HG03103 (cell line): ENCODE measurements at regions not wholly inside any gene's neighbourhood (a gene's known extent, or its start where the extent isn't known, plus 50 kb on each side); places are given as distances from the start of the nearest gene placed in this dataset.
A peak's percentile ranks its signal among the peaks of the same experiment; 100 is the strongest.
"Not testable (repeated sequence)": the region's sequence is repeated elsewhere in the genome, so short reads cannot be mapped to it uniquely, and the experiment has no call there.

Source experiments
- ATAC-seq: cut with Tn5 transposase; IDR thresholded peaks from one replicate; pipeline ENCODE4 v1.9.1; 2021; ENCODE audit warnings: low read depth; ENCODE audit not compliant: unreplicated experiment

DNA sequence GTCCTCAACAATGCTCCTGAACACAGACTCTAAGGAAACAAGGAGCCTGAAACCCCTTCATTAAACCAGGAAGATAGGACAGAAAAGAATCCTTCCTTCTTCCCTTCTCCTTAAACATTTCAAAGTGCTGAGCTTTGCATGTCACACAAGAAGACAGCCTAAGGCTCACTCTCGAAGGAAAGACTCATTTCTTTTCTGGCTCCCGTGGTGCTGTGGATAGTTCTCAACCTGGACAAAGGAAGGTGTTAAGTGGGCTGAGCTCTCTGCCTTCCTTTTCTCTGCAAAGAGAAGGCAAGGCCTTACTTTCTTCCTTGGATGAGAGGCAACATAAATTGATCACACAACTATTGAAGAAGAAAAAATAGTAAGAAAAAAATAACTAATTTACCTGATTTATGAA is 452.4 kb upstream of the DDI1 start:
- ATAC-seq, result no peak

- ATAC-seq, result no peak
Observed at GRCh38 chr11:103584720-103585119, 451.7 kb upstream of the DDI1 start.

DNA sequence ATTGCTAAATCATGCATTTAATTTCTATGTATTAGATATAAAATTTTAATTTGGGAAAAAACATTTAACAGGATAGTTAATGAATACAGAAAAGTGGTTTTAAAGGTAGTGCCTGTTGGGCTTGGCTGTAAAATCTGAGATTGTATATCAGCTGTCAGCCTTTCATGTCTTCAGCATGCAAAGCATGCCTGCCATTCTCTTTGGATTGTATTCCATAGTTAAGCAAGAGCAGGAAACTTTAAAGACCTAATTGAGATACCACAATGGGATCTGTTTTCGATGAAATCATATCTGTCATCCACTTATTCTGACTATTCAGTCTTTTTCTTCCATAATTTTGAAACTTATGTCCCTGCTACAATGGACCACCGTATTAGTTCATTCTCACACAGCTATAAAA is 451.0 kb upstream of the DDI1 start:
- ATAC-seq, result no peak

DNA sequence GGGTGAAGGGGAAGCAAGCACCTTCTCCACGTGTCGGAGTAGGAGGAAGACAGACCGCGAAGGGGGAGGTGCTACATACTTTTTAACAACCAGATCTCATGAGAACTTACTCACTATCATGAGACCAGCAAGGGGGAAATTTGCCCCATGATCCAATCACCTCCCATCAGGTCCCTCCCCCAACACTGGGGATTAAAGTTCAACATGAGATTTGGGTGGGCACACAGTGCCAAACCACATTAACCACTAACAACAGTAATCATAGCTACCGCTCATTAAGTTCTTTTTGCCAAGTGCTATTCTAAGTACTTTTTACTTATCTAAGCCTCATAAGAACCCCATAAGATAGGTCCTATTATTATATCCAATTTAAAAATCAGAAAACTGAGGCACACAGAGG is 450.5 kb upstream of the DDI1 start:
- no peak for ATAC-seq

- no peak for ATAC-seq
Observed at GRCh38 chr11:103586756-103587155, 449.7 kb upstream of the DDI1 start.

DNA sequence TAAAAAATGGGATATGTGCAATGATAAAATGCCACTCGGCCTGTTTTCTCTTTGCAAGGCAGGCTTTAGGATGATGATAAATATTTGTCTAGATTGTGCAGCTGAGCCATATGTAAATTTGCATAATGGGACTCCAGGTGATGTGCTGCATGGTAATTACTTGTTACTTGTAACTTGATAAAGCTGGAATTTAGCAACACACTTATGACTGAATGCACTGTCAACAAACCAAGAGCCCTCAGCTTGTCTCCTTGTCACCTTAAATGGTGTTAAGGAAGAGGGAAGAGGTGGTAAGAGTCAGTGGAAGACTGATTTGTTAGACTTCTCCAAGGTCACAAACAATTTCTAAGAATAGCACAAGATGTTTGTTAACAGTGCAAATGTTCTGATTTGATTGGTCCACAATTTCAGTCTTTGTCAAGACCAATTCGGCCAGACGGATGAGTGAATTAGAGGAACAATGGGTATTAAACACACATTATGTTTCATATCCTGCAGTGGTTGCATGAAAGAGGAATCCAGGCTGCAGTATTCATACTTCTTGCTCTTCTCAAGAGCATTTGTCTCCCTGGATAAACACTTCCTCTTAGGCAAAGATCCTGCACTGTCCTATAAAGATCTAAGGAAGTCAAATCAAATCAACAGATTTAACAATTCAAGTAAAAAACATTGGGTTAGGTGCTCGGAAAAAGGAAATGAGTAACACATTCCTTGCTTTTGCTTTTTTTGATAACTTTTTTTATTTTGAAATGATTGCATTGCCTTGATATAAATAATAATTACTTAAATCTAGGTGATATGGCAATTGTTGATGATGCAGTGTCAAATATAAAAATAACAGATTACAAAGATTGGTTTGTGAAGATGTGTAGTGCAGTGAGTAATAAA is 448.3 kb upstream of the DDI1 start:
- no peak for ATAC-seq

DNA sequence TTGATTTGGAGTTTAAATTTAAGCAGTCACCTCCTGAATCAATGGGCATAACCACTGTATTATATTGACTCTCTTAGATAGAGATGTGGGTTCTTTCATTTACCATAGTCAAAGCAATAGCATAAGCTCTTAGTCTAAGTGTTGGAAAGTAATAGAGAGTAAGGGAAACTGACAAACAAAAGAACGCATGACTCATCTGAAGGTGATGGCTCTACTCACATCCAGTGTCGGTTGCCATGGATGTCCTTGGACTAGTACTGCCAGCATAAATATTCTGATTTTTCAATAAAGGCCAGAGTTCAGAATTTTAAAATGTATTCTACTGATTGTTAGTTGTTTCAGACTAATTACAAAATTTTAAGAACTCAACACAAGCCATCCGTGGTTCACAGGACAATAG is 444.9 kb upstream of the DDI1 start:
- ATAC-seq, result no peak

DNA sequence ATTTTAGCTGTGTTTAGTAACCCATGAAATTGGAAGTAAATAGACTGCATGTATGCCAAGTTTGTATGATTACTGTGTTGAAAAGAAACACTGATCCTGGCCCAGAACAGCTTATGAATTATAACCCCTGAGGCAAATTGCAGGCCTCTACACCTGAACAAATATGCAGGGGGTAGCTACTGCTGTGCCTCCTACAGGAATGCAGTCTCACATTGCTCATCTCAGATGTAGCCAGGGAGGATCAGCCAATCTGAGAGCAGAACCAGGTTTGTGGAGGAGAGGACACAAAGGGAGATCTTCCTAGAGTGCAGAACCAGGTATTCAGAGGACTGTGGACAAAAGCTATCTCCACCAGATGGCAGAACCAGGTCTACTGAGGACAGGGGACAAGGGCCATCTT is 442.2 kb upstream of the DDI1 start:
- ATAC-seq, result no peak

GRCh38 chr11:103596315-103596714 is 440.1 kb upstream of the DDI1 start:
- ATAC-seq, result no peak

- peak; percentile 97 for ATAC-seq
Observed at GRCh38 chr11:103601225-103601846, 435.1 kb upstream of the DDI1 start.

DNA sequence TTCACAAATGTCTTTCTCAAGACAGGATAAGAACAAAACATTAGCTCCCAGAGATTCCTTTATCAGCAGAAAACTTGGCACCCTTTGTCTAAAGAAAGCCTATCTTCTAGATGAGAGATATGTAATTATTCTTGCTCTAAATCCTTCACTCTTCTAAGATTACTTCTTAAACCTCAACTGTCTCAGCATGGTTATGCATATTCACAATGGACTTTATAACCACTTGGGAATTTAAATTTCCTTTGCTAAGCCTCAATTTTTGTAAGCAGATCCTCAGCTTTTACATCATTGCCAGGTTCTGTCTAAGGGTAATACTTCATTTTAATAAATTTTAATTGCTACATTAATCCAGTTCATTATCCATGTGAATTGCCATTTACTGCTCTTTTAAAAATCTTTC is 433.6 kb upstream of the DDI1 start:
- no peak for ATAC-seq

DNA sequence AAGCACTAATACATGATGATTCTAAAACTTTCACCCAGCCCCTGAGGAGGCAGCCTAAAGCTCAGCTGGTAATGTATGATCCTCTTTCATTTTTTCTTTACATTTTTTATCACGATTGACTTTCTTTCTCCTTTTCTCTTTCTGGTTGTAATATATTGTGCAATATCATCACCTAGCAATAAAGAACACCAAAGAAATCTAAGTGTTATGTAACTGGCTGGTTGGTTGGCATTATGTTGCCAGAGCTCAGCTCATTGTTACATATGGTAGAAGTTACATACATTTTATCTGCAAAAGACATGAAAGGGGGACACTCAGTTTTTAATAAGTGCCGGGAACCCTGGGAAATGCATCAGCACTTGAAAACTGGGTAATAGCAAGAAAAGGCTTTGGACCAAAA is 432.1 kb upstream of the DDI1 start:
- no peak for ATAC-seq

DNA sequence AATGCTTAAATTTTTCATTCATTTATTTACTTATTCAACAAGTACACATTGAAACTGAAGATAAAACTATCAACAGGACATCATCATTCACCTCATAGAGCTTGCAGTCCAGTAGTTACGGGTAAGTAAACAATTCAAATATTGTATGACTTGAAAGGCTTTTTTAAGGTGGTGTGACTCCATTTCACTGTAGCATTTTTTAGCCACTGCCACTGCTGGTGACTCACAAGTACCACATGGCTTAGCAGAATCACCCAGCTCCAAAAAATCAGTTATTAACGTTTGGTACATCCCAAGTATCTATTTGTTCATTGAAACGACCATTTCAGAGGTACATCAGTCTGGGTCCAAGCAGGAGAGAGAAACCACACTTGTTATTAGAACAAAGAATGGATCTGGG is 427.9 kb upstream of the DDI1 start:
- ATAC-seq, result no peak

- ATAC-seq, result no peak
Observed at GRCh38 chr11:103609117-103610066, 427.0 kb upstream of the DDI1 start.

- ATAC-seq, result no peak
Observed at GRCh38 chr11:103610435-103610834, 426.0 kb upstream of the DDI1 start.

DNA sequence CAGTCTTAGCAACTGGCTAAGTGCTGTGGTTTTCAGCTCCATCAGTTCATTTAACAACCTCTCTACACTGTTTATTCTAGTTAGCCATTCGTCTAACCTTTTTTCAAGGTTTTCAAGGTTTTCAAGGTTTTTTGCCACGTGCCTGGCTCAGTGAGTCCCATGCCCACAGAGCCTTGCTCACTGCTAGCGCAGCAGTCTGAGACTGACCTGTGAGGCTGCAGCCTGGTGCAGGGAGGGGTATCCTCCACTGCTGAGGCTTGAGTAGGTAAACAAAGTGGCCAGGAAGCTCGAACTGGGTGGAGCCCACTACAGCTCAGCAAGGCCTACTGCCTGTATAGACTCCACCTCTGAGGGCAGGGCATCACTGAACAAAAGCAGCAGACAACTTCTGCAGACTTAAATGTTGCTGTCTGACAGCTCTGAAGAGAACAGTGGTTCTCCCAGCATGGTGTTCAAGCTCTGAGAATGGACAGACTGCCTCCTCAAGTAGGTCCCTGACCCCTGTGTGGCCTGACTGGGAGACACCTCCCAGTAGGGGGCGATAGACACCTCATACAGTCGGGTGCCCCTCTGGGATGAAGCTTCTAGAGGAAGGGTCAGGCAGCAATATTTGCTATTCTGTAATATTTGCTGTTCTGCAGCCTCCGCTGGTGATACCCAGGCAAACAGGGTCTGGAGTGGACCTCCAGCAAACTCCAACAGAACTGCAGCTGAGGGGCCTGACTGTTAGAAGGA is 424.7 kb upstream of the DDI1 start:
- not testable (repeated sequence) for ATAC-seq

DNA sequence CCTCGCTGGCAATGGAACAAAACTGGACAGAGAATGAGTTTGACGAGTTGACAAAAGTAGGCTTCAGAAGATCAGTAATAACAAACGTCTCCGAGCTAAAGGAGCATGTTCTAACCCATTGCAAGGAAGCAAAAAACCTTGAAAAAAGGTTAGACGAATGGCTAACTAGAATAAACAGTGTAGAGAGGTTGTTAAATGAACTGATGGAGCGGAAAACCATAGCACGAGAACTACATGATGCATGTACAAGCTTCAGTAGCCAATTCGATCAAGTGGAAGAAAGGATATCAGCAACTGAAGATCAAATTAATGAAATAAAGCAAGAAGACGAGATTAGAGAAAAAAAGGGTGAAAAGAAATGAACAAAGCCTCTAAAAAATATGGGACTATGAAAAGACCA is 424.0 kb upstream of the DDI1 start:
- not testable (repeated sequence) for ATAC-seq

- ATAC-seq, result not testable (repeated sequence)
Observed at GRCh38 chr11:103616586-103616985, 419.9 kb upstream of the DDI1 start.

GRCh38 chr11:103618528-103618927 is 417.9 kb upstream of the DDI1 start:
- ATAC-seq, result no peak

DNA sequence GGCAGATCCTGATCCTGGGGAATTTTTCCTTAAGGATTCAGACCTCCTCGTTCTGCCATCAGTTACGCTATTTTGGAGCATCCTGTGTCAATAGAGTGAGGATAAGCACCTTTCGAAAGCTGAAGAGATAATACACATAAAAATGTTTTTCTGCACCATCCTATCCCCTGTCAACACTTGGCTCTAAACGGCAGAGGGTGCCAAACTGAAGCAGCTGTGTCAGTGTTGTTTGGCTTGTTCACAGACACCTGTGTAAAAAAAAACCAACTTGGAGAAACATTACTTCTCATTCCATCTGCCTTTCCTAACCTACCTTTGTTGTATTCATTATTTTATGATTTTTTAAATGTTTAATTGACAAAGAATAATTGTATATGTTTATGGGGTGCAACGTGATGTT is 417.0 kb upstream of the DDI1 start:
- ATAC-seq, result no peak
